ENCODE measurements at regions not wholly inside any gene's neighbourhood (a gene's known extent, or its start where the extent isn't known, plus 50 kb on each side); places are given as distances from the start of the nearest gene placed in this dataset.

DNA sequence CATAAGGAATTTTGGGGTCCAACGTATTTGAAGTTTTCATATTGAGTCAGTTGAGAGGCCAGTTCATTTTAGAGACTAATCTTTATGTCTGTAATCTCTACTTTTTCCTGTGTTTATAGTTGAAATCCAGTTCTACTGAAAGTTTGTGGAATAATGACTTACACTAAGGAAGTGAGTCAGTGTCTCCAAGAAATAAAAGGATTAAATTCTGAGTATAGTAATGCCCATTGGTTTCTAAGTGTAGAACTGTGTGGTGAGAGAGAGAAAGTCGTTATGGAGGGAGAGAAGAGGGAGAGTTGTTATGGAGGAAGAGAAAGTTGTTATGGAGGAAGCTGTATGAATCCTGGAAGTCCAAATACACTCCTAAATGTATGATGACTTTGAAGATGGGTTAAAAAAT is 264.6 kb upstream of the HAND2 start:
- H3K4me3 ChIP-seq = peak overlapping the region; percentile 28; the same call in 1 of the 2 replicates
- H3K4me1 ChIP-seq (ENCODE audit: insufficient read depth) = peaks cover 15% of the 10 kb centered on the region
- peak overlapping the region; percentile 70 for H2AFZ ChIP-seq
- no peaks in the 10 kb centered on the region for H3K79me2 ChIP-seq (ENCODE audit: insufficient read depth)
- no peaks in the 10 kb centered on the region for H3K9me3 ChIP-seq (ENCODE audit: low read depth)
- peak overlapping the region; percentile 55 for H3K4me2 ChIP-seq (ENCODE audit: unreplicated experiment)
- H3K27ac ChIP-seq = peak overlapping the region; percentile 42
- no peaks in the 10 kb centered on the region for H3K27me3 ChIP-seq (replicated peaks; ENCODE audit: insufficient read depth)
- 0 out of 2 replicates have a peak, but pooled peaks cover 12% of the 10 kb centered on the region for H3F3A ChIP-seq (ENCODE audit: insufficient read depth)
- H3K9me2 ChIP-seq (ENCODE audit: insufficient read depth) = no peaks in the 10 kb centered on the region
- peak overlapping the region; percentile 9; the same call in 1 of the 2 replicates for H3K9ac ChIP-seq
- in situ Hi-C loops (cut with MboI) = no loop called here
- no peaks in the 10 kb centered on the region for H3K36me3 ChIP-seq (ENCODE audit: low read depth)
- DNase-seq = peak; percentile 58
- H4K20me1 ChIP-seq (ENCODE audit: insufficient read depth) = no peaks in the 10 kb centered on the region
- no peak for TF ChIP-seq EZH2 (IDR thresholded peaks at IDR 0.05; ENCODE audit: insufficient read depth, poor library complexity, severe bottlenecking)
- no peak for TF ChIP-seq EZH2phosphoT487 (IDR thresholded peaks at IDR 0.05; ENCODE audit: insufficient read depth, low read depth)
- 18 to 24% methylated on average over 2 of the region's 2 CpGs for WGBS, 2 experiments (ENCODE audit: low coverage in 1 of 2, low lambda C conversion rate in 2 of 2, missing lambda C conversion rate in 2 of 2)

DNA sequence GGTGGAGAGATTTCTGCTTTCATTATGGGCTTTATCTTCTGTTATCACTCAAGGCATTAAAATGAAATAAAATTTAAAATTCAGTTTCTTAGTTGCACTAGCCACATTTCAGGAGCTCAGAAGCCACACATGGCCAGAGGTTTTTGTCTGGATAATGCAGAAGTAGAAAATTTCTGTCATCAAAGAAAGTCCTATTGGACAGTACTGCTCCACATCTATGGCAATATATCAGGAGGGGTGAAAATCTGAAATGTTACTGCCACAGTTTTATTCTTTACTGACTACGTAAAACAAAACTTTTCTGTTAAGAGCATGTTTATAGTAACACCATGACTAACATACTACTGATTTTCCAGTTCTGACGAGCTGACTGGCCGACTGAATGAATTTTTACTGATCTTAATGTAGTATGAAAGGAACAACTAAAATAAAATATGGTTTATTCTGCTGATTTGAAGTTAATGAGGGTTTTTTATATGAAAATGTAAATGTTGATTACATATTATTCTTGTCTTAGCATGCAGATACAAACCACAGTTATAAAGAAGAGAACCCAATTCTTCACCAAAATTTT is 264.0 kb upstream of the HAND2 start:
- DNase-seq = peak; percentile 5
- no peaks in the 10 kb centered on the region for H3K27me3 ChIP-seq (replicated peaks; ENCODE audit: insufficient read depth)
- WGBS, 2 experiments (ENCODE audit: low coverage in 1 of 2, low lambda C conversion rate in 2 of 2, missing lambda C conversion rate in 2 of 2) = 77 to 84% methylated on average over 3 of the region's 3 CpGs
- H3K79me2 ChIP-seq (ENCODE audit: insufficient read depth) = no peaks in the 10 kb centered on the region
- peak overlapping the region; percentile 55 for H3K4me2 ChIP-seq (ENCODE audit: unreplicated experiment)
- H3K4me3 ChIP-seq = peak overlapping the region; percentile 28; the same call in 1 of the 2 replicates
- H3K4me1 ChIP-seq (ENCODE audit: insufficient read depth) = peaks cover 15% of the 10 kb centered on the region
- H3K27ac ChIP-seq = peak overlapping the region; percentile 42
- H3K9me2 ChIP-seq (ENCODE audit: insufficient read depth) = no peaks in the 10 kb centered on the region
- in situ Hi-C loops (cut with MboI) = no loop called here
- H3K9me3 ChIP-seq (ENCODE audit: low read depth) = no peaks in the 10 kb centered on the region
- H3K9ac ChIP-seq = peak overlapping the region; percentile 9; the same call in 1 of the 2 replicates
- 0 out of 2 replicates have a peak, but pooled peaks cover 12% of the 10 kb centered on the region for H3F3A ChIP-seq (ENCODE audit: insufficient read depth)
- H4K20me1 ChIP-seq (ENCODE audit: insufficient read depth) = no peaks in the 10 kb centered on the region
- H2AFZ ChIP-seq = peak overlapping the region; percentile 70
- no peak for TF ChIP-seq EZH2phosphoT487 (IDR thresholded peaks at IDR 0.05; ENCODE audit: insufficient read depth, low read depth)
- no peak for TF ChIP-seq EZH2 (IDR thresholded peaks at IDR 0.05; ENCODE audit: insufficient read depth, poor library complexity, severe bottlenecking)
- H3K36me3 ChIP-seq (ENCODE audit: low read depth) = no peaks in the 10 kb centered on the region

DNA sequence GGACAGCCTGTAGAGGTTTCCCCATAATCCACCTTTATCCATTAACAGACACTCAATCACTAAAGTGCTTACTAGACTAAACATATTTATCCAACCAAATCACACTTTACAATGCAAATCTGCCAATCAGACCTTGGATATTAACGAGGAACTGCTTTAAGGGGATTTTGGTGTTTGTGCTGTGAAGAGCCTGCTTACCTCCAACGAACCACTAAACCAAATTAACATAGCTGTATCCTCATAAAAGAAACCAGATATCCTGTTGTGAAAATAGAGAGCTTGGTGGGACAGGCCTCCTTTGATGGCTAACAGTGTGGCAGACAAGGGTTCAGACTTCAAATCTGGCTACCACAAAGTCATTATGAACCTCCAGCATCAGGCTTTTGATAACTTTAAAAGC is 252.6 kb upstream of the HAND2 start:
- Histone ChIP-seq H2AFZ (no peak overlapping the region), H3K27me3 (replicated peaks; ENCODE audit: insufficient read depth) (no peaks in the 10 kb centered on the region), H3K9me2 (ENCODE audit: insufficient read depth) (no peaks in the 10 kb centered on the region), H3F3A (ENCODE audit: insufficient read depth) (no peaks in the 10 kb centered on the region), H3K4me1 (ENCODE audit: insufficient read depth) (no peaks in the 10 kb centered on the region), H4K20me1 (ENCODE audit: insufficient read depth) (no peaks in the 10 kb centered on the region), H3K4me3 (no peak overlapping the region), H3K36me3 (ENCODE audit: low read depth) (no peaks in the 10 kb centered on the region), H3K79me2 (ENCODE audit: insufficient read depth) (no peaks in the 10 kb centered on the region), H3K9ac (no peak overlapping the region), H3K27ac (no peak overlapping the region), H3K9me3 (ENCODE audit: low read depth) (no peaks in the 10 kb centered on the region), H3K4me2 (ENCODE audit: unreplicated experiment) (no peak overlapping the region)
- in situ Hi-C loops (cut with MboI) = no loop called here
- 53 to 60% methylated on average over 2 of the region's 2 CpGs for WGBS, 2 experiments (ENCODE audit: low coverage in 1 of 2, low lambda C conversion rate in 2 of 2, missing lambda C conversion rate in 2 of 2)
- no peak for DNase-seq
- TF ChIP-seq EZH2phosphoT487 (IDR thresholded peaks at IDR 0.05; ENCODE audit: insufficient read depth, low read depth) (no peak), EZH2 (IDR thresholded peaks at IDR 0.05; ENCODE audit: insufficient read depth, poor library complexity, severe bottlenecking) (no peak)

DNA sequence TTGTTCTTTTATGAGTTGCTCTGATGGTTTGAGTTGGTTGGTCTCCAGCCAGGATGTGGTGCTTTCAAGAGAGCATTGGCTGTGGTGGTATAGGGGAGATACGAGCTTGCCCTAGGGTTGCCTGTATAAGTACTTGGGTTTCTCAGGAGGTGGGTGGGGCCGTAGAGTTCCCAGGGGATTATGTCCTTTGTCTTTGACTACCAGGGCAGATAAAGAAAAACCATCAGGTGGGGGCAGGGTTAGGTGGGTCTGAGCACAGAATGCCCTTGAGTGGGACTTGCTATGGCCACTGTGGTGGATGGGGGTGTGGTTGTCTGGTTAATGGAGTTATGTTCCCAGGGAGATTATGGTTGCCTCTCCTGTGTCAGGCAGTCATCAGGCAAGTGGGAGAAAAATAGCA is 247.9 kb upstream of the HAND2 start:
- H4K20me1 ChIP-seq (ENCODE audit: insufficient read depth) = no peaks in the 10 kb centered on the region
- WGBS, 2 experiments (ENCODE audit: low coverage in 1 of 2, low lambda C conversion rate in 2 of 2, missing lambda C conversion rate in 2 of 2) = 52 to 60% methylated on average over 2 of the region's 2 CpGs
- no peak overlapping the region for H3K27ac ChIP-seq
- TF ChIP-seq EZH2 (IDR thresholded peaks at IDR 0.05; ENCODE audit: insufficient read depth, poor library complexity, severe bottlenecking) (no peak), EZH2phosphoT487 (IDR thresholded peaks at IDR 0.05; ENCODE audit: insufficient read depth, low read depth) (no peak)
- H3K36me3 ChIP-seq (ENCODE audit: low read depth) = no peaks in the 10 kb centered on the region
- H3K4me2 ChIP-seq (ENCODE audit: unreplicated experiment) = no peak overlapping the region
- no peaks in the 10 kb centered on the region for H3K79me2 ChIP-seq (ENCODE audit: insufficient read depth)
- no peaks in the 10 kb centered on the region for H3K4me1 ChIP-seq (ENCODE audit: insufficient read depth)
- H3K9me3 ChIP-seq (ENCODE audit: low read depth) = no peaks in the 10 kb centered on the region
- no peak overlapping the region for H3K9ac ChIP-seq
- H3K9me2 ChIP-seq (ENCODE audit: insufficient read depth) = no peaks in the 10 kb centered on the region
- H2AFZ ChIP-seq = no peak overlapping the region
- no peak for DNase-seq
- no peaks in the 10 kb centered on the region; the same call in 1 of the 2 replicates for H3K27me3 ChIP-seq (replicated peaks; ENCODE audit: insufficient read depth)
- H3K4me3 ChIP-seq = no peak overlapping the region
- H3F3A ChIP-seq (ENCODE audit: insufficient read depth) = no peaks in the 10 kb centered on the region
- in situ Hi-C loops (cut with MboI) = no loop called here

Measured in GM23248 (cell line).